ENCODE measurements at regions not wholly inside any gene's neighbourhood (a gene's known extent, or its start where the extent isn't known, plus 50 kb on each side); places are given as distances from the start of the nearest gene placed in this dataset.

- TF ChIP-seq POLR2AphosphoS5 (IDR thresholded peaks at IDR 0.05; ENCODE audit: low read depth, low read length) (no peak), RAD21 (IDR thresholded peaks at IDR 0.05; ENCODE audit: low read depth) (no peak), SIN3A (IDR thresholded peaks at IDR 0.05; ENCODE audit: low read depth) (no peak), POLR2A (IDR thresholded peaks at IDR 0.05; ENCODE audit: borderline replicate concordance, extremely low read depth, insufficient read depth, insufficient read length) (no peak)
- TF ChIP-seq, protein P1, sequence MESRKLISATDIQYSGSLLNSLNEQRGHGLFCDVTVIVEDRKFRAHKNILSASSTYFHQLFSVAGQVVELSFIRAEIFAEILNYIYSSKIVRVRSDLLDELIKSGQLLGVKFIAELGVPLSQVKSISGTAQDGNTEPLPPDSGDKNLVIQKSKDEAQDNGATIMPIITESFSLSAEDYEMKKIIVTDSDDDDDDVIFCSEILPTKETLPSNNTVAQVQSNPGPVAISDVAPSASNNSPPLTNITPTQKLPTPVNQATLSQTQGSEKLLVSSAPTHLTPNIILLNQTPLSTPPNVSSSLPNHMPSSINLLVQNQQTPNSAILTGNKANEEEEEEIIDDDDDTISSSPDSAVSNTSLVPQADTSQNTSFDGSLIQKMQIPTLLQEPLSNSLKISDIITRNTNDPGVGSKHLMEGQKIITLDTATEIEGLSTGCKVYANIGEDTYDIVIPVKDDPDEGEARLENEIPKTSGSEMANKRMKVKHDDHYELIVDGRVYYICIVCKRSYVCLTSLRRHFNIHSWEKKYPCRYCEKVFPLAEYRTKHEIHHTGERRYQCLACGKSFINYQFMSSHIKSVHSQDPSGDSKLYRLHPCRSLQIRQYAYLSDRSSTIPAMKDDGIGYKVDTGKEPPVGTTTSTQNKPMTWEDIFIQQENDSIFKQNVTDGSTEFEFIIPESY (IDR thresholded peaks at IDR 0.05; ENCODE audit: extremely low read depth, insufficient replicate concordance, low read length): no peak
- TF ChIP-seq, protein P2, sequence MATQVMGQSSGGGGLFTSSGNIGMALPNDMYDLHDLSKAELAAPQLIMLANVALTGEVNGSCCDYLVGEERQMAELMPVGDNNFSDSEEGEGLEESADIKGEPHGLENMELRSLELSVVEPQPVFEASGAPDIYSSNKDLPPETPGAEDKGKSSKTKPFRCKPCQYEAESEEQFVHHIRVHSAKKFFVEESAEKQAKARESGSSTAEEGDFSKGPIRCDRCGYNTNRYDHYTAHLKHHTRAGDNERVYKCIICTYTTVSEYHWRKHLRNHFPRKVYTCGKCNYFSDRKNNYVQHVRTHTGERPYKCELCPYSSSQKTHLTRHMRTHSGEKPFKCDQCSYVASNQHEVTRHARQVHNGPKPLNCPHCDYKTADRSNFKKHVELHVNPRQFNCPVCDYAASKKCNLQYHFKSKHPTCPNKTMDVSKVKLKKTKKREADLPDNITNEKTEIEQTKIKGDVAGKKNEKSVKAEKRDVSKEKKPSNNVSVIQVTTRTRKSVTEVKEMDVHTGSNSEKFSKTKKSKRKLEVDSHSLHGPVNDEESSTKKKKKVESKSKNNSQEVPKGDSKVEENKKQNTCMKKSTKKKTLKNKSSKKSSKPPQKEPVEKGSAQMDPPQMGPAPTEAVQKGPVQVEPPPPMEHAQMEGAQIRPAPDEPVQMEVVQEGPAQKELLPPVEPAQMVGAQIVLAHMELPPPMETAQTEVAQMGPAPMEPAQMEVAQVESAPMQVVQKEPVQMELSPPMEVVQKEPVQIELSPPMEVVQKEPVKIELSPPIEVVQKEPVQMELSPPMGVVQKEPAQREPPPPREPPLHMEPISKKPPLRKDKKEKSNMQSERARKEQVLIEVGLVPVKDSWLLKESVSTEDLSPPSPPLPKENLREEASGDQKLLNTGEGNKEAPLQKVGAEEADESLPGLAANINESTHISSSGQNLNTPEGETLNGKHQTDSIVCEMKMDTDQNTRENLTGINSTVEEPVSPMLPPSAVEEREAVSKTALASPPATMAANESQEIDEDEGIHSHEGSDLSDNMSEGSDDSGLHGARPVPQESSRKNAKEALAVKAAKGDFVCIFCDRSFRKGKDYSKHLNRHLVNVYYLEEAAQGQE (IDR thresholded peaks at IDR 0.05; ENCODE audit: low read depth): no peak
- TF ChIP-seq, protein P3, sequence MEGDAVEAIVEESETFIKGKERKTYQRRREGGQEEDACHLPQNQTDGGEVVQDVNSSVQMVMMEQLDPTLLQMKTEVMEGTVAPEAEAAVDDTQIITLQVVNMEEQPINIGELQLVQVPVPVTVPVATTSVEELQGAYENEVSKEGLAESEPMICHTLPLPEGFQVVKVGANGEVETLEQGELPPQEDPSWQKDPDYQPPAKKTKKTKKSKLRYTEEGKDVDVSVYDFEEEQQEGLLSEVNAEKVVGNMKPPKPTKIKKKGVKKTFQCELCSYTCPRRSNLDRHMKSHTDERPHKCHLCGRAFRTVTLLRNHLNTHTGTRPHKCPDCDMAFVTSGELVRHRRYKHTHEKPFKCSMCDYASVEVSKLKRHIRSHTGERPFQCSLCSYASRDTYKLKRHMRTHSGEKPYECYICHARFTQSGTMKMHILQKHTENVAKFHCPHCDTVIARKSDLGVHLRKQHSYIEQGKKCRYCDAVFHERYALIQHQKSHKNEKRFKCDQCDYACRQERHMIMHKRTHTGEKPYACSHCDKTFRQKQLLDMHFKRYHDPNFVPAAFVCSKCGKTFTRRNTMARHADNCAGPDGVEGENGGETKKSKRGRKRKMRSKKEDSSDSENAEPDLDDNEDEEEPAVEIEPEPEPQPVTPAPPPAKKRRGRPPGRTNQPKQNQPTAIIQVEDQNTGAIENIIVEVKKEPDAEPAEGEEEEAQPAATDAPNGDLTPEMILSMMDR (IDR thresholded peaks at IDR 0.05 in 2 of 3, conservative IDR thresholded peaks at IDR 0.05 in 1 of 3; ENCODE audit: borderline replicate concordance in 1 of 3, insufficient read depth in 1 of 3, low read depth in 2 of 3, low read length in 2 of 3): no peak
Measured at GRCh38 chr1:98839840-98840239, 164.8 kb downstream of the PLPPR5 start.
